ENCODE measurements at regions not wholly inside any gene's neighbourhood (a gene's known extent, or its start where the extent isn't known, plus 50 kb on each side); places are given as distances from the start of the nearest gene placed in this dataset.

DNA sequence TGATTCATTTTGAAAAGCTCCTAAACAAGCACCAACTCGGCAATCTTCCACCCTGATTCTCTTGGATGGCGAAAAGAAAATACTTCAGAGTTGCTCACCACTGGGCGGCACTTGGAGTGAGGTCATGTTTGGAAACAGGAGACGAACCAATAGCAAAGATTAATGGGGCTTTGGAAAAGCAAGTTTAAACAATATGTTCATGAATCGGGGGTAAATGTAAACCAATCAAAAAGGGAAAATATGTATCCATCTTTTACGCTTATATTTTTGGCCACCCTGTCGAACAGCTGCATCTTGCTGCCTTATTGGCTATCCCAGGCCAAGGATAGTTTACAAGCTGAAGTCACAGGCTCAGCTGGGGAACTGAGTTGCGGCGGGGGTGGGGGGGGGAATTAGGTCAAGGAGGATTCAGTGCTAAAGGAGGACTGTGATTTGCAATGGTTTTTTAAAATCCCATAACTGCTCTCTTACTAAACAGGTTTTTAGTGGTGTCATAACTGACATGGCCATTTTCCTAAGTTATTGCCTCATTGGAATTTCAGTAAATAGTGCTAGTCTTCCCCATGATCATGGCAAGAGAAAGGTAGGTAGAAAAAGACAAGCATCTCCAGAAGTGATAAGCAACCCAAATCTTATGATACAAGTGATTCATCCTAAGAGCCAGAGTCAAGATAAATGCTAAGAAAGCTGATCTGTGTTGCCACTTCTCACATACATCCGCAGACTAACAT lies 210.6 kb downstream of the PHLDA1 start:
- TF ChIP-seq RERE (CRISPR knock-in tag; IDR thresholded peaks at IDR 0.05; ENCODE audit: borderline replicate concordance) (no peak), SRF (CRISPR knock-in tag; IDR thresholded peaks at IDR 0.05) (no peak), ZBTB33 (CRISPR knock-in tag; IDR thresholded peaks at IDR 0.05) (no peak), SNIP1 (IDR thresholded peaks at IDR 0.05; ENCODE audit: low read depth) (no peak), TBL1XR1 (IDR thresholded peaks at IDR 0.05; ENCODE audit: low read length in 2 of 2) (no peak), EZH2 (IDR thresholded peaks at IDR 0.05; ENCODE audit: borderline replicate concordance, low read depth, low read length) (no peak), ZKSCAN8 (CRISPR knock-in tag; IDR thresholded peaks at IDR 0.05) (no peak), ZNF444 (CRISPR knock-in tag; IDR thresholded peaks at IDR 0.05) (no peak), JUND (IDR thresholded peaks at IDR 0.05; ENCODE audit: borderline replicate concordance, low read depth, low read length) (no peak), JUND (tag; IDR thresholded peaks at IDR 0.05; ENCODE audit: borderline replicate concordance, low read depth, low read length) (no peak), HOXB6 (CRISPR knock-in tag; IDR thresholded peaks at IDR 0.05; ENCODE audit: borderline replicate concordance) (no peak), FIP1L1 (IDR thresholded peaks at IDR 0.05; ENCODE audit: low read depth, low read length, poor library complexity, severe bottlenecking) (no peak)
- TF ChIP-seq, protein P1, sequence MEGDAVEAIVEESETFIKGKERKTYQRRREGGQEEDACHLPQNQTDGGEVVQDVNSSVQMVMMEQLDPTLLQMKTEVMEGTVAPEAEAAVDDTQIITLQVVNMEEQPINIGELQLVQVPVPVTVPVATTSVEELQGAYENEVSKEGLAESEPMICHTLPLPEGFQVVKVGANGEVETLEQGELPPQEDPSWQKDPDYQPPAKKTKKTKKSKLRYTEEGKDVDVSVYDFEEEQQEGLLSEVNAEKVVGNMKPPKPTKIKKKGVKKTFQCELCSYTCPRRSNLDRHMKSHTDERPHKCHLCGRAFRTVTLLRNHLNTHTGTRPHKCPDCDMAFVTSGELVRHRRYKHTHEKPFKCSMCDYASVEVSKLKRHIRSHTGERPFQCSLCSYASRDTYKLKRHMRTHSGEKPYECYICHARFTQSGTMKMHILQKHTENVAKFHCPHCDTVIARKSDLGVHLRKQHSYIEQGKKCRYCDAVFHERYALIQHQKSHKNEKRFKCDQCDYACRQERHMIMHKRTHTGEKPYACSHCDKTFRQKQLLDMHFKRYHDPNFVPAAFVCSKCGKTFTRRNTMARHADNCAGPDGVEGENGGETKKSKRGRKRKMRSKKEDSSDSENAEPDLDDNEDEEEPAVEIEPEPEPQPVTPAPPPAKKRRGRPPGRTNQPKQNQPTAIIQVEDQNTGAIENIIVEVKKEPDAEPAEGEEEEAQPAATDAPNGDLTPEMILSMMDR (IDR thresholded peaks at IDR 0.05 in 2 of 3, conservative IDR thresholded peaks at IDR 0.05 in 1 of 3; ENCODE audit: insufficient read depth in 2 of 3, low read depth in 1 of 3, low read length in 3 of 3), result no peak
